ENCODE measurements at regions not wholly inside any gene's neighbourhood (a gene's known extent, or its start where the extent isn't known, plus 50 kb on each side); places are given as distances from the start of the nearest gene placed in this dataset.

- TF ChIP-seq GATA2 (IDR thresholded peaks at IDR 0.05; ENCODE audit: low read depth, low read length), result no peak
- no peak for TF ChIP-seq GATA3 (IDR thresholded peaks at IDR 0.05; ENCODE audit: low read depth, low read length)
Observed at GRCh38 chr7:40921589-40922315, 781.1 kb downstream of the INHBA start.
